ENCODE measurements at regions not wholly inside any gene's neighbourhood (a gene's known extent, or its start where the extent isn't known, plus 50 kb on each side); places are given as distances from the start of the nearest gene placed in this dataset.
"Not testable (repeated sequence)": the region's sequence is repeated elsewhere in the genome, so short reads cannot be mapped to it uniquely, and the experiment has no call there.

DNA sequence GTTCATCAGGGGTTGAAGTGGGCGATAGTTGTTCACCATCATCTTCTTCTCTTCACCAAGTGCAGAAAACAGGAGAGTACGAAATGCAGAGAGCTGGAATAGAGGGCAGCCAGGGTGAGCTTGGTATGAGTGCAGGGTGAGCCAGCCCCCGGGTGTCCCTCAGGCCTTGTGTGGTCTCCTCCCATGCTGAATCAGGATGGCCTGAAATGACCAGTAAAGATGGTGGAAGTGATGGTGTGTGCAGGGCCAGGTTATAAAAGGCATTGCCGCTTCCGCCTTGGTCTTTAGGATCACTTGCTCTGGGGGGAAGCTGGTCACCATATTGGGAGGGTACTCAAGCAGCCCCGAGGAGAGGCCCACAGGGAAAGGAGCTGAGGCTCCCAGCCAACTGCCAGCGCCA is 66.4 kb upstream of the METTL9 start:
- not testable (repeated sequence) for DNase-seq

- DNase-seq = not testable (repeated sequence)
These were observed 65.9 kb upstream of the METTL9 start for GRCh38 chr16:21533474-21533873.

DNA sequence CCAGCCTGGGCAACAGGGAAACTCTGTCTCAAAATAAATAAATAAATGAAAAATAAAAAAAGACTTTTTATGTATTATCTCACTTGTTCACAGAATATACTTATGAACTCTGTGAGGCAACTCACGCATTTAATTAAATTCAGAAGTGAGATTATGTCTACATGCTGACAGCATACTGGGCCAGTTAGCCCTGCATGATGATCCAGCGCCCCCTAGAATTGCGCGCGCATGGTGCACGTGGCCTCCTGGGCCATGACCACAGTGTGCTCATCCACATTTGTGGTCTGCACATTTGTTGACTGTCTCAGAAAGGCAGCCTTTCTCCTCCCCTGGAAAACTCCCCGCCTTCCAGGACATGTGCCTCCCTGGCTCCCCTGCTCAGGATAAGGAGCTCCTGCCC is 64.8 kb upstream of the METTL9 start:
- DNase-seq = not testable (repeated sequence)

GRCh38 chr16:21535201-21535600 is 64.2 kb upstream of the METTL9 start:
- not testable (repeated sequence) for DNase-seq

DNA sequence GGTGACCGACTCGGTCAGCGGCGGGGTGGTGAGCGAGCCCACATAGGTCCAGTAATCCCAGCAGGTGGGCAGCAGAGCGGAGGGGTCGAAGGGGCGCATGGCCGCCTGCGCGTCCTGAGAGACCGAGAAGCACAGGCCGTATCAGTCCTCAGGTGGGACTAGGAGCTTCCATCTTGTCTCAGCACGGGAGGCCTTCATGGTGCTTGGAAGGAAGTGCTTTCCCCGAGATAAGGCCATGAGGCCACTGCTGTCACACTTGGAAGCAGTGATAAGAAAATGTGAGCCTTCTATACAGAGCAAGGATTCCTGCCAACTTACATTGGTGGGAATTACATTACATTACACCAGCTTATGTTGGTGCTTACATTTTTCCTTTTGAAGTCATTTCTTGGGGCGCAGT is 62.6 kb upstream of the METTL9 start:
- not testable (repeated sequence) for DNase-seq

DNA sequence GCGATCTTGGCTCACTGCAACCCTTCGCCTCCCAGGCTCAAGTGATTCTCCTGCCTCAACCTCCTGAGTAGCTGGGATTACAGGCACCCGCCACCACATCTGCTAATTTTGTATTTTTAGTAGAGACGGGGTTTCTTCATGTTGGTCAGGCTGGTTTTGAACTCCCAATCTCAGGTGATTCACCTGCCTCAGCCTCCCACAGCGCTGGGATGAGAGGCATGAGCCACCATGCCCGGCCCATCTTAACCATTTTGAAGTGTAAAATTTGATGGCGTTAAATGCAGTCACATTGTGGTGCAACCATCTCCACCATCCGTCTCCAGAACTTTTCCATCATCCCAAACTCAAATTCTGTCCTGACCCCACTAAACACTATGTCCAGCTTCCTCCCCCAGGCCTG is 61.8 kb upstream of the METTL9 start:
- DNase-seq = not testable (repeated sequence)

- not testable (repeated sequence) for DNase-seq
These were observed 60.2 kb upstream of the METTL9 start for GRCh38 chr16:21539107-21539618.

GRCh38 chr16:21540770-21541433 is 58.5 kb upstream of the METTL9 start:
- peak in 2 of 56 donors; percentile 15 to 66 for DNase-seq

DNA sequence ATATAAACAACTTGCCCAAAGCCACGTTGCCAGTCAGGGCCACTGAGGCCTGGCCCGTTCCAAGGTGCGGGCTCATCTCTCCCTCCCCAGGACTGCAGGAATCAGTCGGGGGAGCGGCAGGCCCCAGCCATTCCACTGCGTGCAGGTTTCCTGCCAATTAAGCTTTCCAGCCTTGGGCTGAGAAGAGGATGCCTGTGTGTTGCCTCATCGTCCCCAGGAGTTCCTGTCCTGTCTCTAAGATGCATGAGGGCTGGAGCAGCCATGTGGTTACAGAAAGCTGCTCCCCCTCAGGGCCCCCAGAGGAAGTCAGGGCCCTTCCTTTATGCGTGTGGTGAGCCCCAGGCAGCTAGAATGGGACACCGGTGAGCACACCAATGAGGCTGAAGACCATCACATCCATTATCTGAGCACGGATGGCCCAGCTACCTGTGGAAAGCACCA is 57.7 kb upstream of the METTL9 start:
- peak in 1 of 56 donors; percentile 22 for DNase-seq

GRCh38 chr16:21542075-21542474 is 57.3 kb upstream of the METTL9 start:
- DNase-seq = not testable (repeated sequence)

DNA sequence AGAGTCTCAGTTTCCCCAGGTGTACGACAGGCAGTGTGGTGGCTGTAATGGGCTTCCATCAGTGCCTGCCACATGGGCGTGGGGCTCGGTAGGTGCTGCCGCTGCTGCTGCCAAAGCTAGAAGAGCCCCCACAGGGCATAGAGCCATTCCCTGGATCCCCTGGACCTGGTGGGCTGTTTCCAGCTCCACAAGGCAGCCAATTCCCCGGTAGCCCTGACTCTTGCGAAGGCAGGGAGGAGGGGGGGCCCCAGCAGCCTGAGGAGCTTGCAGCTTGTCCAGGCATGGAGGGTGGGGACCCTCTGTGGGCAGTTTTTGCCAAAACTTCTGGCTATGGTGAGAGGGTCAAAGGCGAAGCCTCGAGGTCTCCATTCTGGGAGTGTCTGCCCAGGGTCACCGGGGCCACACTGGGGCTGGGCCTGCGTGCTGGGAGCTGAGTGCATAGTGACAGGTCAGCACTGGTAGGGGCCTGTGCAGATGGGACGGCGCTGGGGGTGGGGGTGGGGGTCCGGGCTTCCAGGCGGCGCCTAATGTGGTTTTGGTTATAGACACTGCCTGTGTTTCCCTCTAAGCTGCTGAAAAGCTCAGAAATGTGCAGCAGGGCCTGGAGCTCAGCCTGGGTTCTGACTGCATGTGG is 56.8 kb upstream of the METTL9 start:
- DNase-seq = not testable (repeated sequence)

DNA sequence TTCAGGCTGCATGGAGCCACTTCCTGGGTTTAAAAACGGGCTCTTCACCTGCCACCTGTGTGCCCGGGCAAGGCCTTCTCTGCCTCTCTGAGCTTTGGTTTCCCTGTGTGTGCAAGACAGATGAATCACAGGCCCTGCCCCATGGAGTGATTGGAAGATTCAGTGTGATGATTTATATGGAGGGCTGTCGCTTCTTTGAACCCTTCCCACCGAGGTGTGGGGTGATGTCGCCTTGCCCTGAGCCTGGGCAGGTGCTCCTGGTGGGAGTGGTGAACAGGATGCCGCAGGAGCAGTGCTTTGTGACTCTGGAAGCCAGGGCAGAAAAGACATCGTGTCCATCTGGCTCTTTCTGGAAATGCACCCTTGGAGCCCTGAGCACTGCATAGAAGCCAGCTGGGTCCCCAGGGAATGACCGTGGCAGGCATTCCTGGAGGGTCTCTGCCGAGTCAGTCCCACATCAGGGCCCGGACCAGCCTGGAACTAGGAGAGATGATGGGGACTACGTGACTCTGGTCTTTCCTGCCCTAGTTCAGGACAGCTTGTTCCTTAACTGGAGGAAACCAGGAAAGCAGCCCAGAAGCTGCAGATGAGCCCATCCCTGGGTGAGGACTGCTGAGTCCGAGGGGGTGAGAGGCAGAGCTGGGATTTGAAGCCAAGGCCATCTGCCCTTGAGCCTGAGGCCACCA is 56.1 kb upstream of the METTL9 start:
- not testable (repeated sequence) for DNase-seq

GRCh38 chr16:21545664-21546326 is 53.6 kb upstream of the METTL9 start:
- DNase-seq = not testable (repeated sequence)

DNA sequence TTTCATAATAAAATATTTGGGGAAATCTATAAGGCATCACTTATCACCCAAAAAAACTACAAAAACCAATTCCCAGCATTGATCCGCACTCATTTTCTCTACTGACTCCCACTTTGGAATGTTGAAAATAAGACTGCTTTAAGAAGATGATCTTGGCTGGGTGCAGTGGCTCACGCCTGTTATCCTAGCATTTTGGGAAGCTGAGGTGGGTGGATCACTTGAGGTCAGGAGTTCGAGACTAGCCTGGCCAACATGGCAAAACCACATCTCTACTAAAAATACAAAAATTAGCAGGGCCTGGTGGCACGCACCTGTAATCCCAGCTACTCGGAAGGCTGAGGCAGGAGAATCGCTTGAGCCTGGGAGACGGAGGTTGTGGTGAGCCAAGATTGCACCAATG is 50.0 kb upstream of the METTL9 start:
- not testable (repeated sequence) for DNase-seq

Measured in amygdala (tissue), 56 donors.